ENCODE measurements at regions not wholly inside any gene's neighbourhood (a gene's known extent, or its start where the extent isn't known, plus 50 kb on each side); places are given as distances from the start of the nearest gene placed in this dataset.
"Not testable (repeated sequence)": the region's sequence is repeated elsewhere in the genome, so short reads cannot be mapped to it uniquely, and the experiment has no call there.

GRCh38 chr5:94102849-94103248 is 361.4 kb upstream of the POU5F2 start:
- H3K9me3 Mint-ChIP-seq (ENCODE audit: unreplicated experiment), result peaks cover 24% of the 10 kb centered on the region

GRCh38 chr5:94097384-94097783 is 356.0 kb upstream of the POU5F2 start:
- POLR2A ChIA-PET; H3K27me3 Mint-ChIP-seq (ENCODE audit: insufficient read depth, unreplicated experiment); intact Hi-C loops (cut with micrococcal nuclease); H3K4me3 Mint-ChIP-seq (ENCODE audit: unreplicated experiment); BruUV-seq (replicated peaks); CTCF ChIA-PET; H3K4me1 Mint-ChIP-seq (ENCODE audit: insufficient read depth, unreplicated experiment); DNase-seq (ENCODE audit: unreplicated experiment); H3K27ac Mint-ChIP-seq (ENCODE audit: low read depth, unreplicated experiment): not testable (repeated sequence)
- Mint-ChIP-seq H3K36me3 (ENCODE audit: insufficient read depth, unreplicated experiment) (peaks cover 11% of the 10 kb centered on the region), H3K9me3 (ENCODE audit: unreplicated experiment) (peaks cover 14% of the 10 kb centered on the region)

More at GRCh38 chr5:94102849-94103248, 361.4 kb upstream of the POU5F2 start:
- DNase-seq (ENCODE audit: unreplicated experiment), result no peak
- BruUV-seq (replicated peaks), result no TSS peak
- Mint-ChIP-seq H3K27ac (ENCODE audit: low read depth, unreplicated experiment) (no peak overlapping the region), H3K4me1 (ENCODE audit: insufficient read depth, unreplicated experiment) (peaks cover 2% of the 10 kb centered on the region), H3K36me3 (ENCODE audit: insufficient read depth, unreplicated experiment) (peaks cover 8% of the 10 kb centered on the region), H3K4me3 (ENCODE audit: unreplicated experiment) (no peak overlapping the region), H3K27me3 (ENCODE audit: insufficient read depth, unreplicated experiment) (no peaks in the 10 kb centered on the region)
- intact Hi-C loops (cut with micrococcal nuclease), result no loop called here
- ChIA-PET POLR2A (no interaction called here), CTCF (interaction anchor here (0.8 kb wide), 1 partner anchor 571 kb away, joined by 4 read pairs; no protein-coding TSS in a partner anchor)
- no peak for TF ChIP-seq CTCF (IDR thresholded peaks at IDR 0.05; ENCODE audit: unreplicated experiment)

- Mint-ChIP-seq H3K27me3 (ENCODE audit: insufficient read depth, unreplicated experiment) (no peaks in the 10 kb centered on the region), H3K9me3 (ENCODE audit: unreplicated experiment) (peaks cover 9% of the 10 kb centered on the region), H3K4me1 (ENCODE audit: insufficient read depth, unreplicated experiment) (peaks cover 8% of the 10 kb centered on the region), H3K27ac (ENCODE audit: low read depth, unreplicated experiment) (no peak overlapping the region), H3K36me3 (ENCODE audit: insufficient read depth, unreplicated experiment) (peaks cover 4% of the 10 kb centered on the region), H3K4me3 (ENCODE audit: unreplicated experiment) (no peak overlapping the region)
- intact Hi-C loops (cut with micrococcal nuclease), result no loop called here
- no peak for TF ChIP-seq CTCF (IDR thresholded peaks at IDR 0.05; ENCODE audit: unreplicated experiment)
- DNase-seq (ENCODE audit: unreplicated experiment), result no peak
- ChIA-PET CTCF (no interaction called here), POLR2A (no interaction called here)
- no TSS peak for BruUV-seq (replicated peaks)
These were observed 353.5 kb upstream of the POU5F2 start for GRCh38 chr5:94094793-94095441.

GRCh38 chr5:94093300-94093699 is 351.9 kb upstream of the POU5F2 start:
- intact Hi-C loops (cut with micrococcal nuclease), result no loop called here
- H3K27ac Mint-ChIP-seq (ENCODE audit: low read depth, unreplicated experiment), result no peak overlapping the region
- no TSS peak for BruUV-seq (replicated peaks)
- H3K36me3 Mint-ChIP-seq (ENCODE audit: insufficient read depth, unreplicated experiment), result peaks cover 4% of the 10 kb centered on the region
- ChIA-PET POLR2A (no interaction called here), CTCF (interaction anchor here (1.2 kb wide), 1 partner anchor 14 kb away, joined by 7 read pairs; no protein-coding TSS in a partner anchor)
- H3K9me3 Mint-ChIP-seq (ENCODE audit: unreplicated experiment), result peaks cover 9% of the 10 kb centered on the region
- TF ChIP-seq CTCF (IDR thresholded peaks at IDR 0.05; ENCODE audit: unreplicated experiment), result no peak
- H3K27me3 Mint-ChIP-seq (ENCODE audit: insufficient read depth, unreplicated experiment), result no peaks in the 10 kb centered on the region
- H3K4me3 Mint-ChIP-seq (ENCODE audit: unreplicated experiment), result no peak overlapping the region
- DNase-seq (ENCODE audit: unreplicated experiment), result no peak
- H3K4me1 Mint-ChIP-seq (ENCODE audit: insufficient read depth, unreplicated experiment), result peaks cover 12% of the 10 kb centered on the region

Data from MCF 10A (cell line).